HG03575 (cell line): ENCODE measurements at regions not wholly inside any gene's neighbourhood (a gene's known extent, or its start where the extent isn't known, plus 50 kb on each side); places are given as distances from the start of the nearest gene placed in this dataset.

ENCODE experiments used
- ATAC-seq: cut with Tn5 transposase; IDR thresholded peaks from one replicate; pipeline ENCODE4 v1.9.1; 2021; ENCODE audit not compliant: unreplicated experiment, insufficient number of reproducible peaks, low FRiP score; ENCODE audit errors: extremely low read depth

GRCh38 chr18:54764786-54765185 is 63.5 kb upstream of the RAB27B start:
- no peak for ATAC-seq

- ATAC-seq, result no peak
These were observed 62.5 kb upstream of the RAB27B start for GRCh38 chr18:54765636-54766375.

GRCh38 chr18:54766634-54767033 is 61.6 kb upstream of the RAB27B start:
- no peak for ATAC-seq

- ATAC-seq, result no peak
These were observed 61.2 kb upstream of the RAB27B start for GRCh38 chr18:54767098-54767497.

GRCh38 chr18:54769526-54770464 is 58.5 kb upstream of the RAB27B start:
- ATAC-seq, result no peak

DNA sequence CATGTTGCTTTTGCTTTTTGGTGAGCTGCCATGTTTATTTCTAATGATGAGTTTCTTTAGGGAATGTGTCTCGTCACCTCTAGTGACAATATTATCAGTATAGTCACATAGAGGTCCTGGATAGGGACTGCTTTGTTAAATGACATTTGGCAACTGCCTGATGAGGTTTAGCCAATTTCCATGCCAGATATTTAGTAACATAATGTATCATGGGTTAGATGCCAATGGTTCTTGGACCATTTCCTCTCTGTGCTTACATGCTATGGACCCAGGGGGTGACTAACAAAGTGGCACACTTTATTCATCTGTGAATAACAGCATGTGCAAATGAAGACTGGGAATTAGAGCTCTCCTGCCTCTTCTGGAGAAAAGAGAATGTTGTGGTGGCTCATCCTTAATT is 56.2 kb upstream of the RAB27B start:
- no peak for ATAC-seq

DNA sequence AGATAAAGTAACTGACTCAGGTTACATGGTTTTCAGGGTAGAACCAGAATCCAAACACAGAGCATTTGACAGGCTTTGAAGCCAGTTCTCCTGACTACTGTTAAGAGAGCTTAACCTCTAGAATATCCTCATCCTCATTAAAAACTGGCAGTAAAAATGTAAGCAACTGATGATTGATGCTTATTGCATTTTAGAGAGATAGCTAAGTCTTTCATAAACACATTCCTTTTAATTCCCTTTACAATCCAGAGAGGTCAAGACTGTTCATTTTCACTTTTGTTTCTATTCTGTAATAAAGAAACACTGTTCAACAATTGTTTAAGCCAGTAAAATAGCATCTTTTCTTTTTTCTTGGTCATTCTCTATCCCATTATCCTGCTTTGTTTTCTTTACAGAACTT is 53.9 kb upstream of the RAB27B start:
- no peak for ATAC-seq

DNA sequence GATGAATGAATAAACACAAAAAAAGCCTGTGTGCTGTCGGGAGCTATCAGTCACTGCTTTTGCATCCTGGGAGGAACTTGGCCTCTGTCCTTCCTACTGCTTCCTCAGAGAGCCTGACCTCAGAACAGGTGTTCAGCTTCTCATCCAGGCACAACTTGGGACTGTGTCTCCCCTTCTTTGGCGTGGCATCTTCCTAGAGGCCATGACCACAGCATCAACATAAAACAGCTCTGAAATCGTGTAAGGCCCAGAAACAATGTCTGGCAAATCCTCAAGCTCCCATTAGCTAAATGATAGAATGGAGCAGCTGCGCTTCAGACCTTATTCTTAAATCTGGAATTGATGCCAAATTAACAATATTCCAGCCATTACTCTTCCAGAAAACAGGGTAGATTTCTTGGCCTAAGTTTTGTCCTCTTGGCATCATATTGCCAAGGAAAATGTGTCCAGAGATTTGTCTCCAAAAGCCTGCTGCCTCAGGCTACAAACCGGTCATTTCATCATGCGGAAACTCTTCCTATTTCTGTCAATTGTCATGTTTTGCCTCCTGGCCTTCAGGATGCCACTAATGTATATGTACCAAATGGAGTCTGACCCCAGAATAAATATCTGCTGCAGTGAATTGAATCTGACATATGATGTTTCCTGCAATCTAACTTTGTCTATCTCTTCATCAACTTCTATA is 53.2 kb upstream of the RAB27B start:
- ATAC-seq, result no peak

DNA sequence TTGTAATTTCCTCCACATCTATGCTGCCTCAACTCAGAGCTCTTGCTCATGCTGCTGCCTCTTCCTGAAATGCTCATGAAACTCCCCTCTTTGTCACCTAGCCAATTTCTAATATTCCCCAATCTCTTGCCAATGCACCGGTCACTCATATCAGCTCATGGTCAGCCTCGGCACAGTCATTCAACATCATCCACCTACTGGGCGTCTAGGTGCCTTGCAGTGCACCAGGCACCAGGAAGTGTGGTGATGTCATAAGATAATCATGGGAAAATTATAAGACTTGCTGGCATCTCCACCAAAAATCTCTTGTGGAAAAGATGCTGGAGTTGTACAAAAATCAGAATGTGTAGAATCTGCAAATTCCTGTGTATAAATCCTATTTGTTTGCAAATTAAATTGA is 52.6 kb upstream of the RAB27B start:
- no peak for ATAC-seq

DNA sequence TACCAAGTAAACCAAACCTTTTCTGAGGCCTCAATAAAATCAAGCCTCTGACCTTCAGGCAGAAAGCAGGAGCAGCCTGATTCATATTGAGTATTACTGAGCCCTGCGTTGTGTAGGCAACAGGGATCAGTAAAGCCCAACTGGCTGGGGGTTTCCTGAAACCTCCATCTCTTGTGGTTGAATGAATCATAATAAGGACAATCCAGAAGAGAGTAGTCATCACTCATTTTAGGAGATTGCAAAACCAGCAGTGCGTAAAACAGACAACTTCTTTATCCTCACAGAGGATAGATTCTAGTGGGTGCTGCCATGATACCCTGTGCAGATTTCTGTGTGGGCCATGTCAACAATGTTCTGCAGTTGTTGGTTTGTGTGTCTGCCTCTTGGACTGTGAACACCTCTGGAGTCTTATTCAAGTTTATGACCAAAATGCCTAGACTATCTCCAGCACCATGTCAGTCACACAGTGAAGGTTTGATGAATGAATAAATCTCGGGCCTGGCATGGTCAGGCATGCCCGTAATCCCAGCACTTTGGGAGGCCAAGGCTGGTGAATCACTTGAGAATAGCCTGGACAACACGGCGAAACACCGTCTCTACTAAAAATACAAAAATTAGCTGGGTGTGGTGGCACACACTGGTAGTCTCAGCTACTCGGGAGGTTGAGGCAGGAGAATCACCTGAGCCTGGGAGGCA is 51.8 kb upstream of the RAB27B start:
- no peak for ATAC-seq

- no peak for ATAC-seq
These were observed 51.0 kb upstream of the RAB27B start for GRCh38 chr18:54777118-54777791.

DNA sequence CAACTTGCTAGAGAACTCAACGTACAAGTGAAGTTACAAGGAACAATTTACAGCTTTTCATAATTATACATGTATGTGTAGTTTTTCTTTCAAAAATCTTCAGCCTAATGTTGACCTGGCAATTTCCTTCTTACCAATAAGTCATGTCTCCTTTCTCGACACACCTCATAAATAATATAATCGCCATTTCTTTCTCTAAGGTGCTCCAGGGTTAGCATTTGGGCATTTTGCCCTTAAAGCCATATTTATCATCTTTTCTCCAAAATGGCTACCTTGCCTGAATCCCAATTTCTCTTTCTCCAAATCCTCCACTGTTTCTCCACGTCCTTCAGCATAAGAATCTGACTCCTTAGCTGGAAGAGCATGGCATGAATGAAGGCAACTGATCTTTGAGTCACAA is 50.3 kb upstream of the RAB27B start:
- ATAC-seq, result no peak
